Stimulated activated CD8-positive, alpha-beta memory T cell treated with anti-CD3 and anti-CD28 coated beads, Interleukin-7, amount 100 ng/mL, for 24 hours (primary cell): ENCODE measurements at regions not wholly inside any gene's neighbourhood (a gene's known extent, or its start where the extent isn't known, plus 50 kb on each side); places are given as distances from the start of the nearest gene placed in this dataset.
"Not testable (repeated sequence)": the region's sequence is repeated elsewhere in the genome, so short reads cannot be mapped to it uniquely, and the experiment has no call there.

Experiments
- DNase-seq: peaks from one replicate; pipeline ENCODE4 v3.0.0-alpha.2; 2020; ENCODE audit warnings: low read depth

DNA sequence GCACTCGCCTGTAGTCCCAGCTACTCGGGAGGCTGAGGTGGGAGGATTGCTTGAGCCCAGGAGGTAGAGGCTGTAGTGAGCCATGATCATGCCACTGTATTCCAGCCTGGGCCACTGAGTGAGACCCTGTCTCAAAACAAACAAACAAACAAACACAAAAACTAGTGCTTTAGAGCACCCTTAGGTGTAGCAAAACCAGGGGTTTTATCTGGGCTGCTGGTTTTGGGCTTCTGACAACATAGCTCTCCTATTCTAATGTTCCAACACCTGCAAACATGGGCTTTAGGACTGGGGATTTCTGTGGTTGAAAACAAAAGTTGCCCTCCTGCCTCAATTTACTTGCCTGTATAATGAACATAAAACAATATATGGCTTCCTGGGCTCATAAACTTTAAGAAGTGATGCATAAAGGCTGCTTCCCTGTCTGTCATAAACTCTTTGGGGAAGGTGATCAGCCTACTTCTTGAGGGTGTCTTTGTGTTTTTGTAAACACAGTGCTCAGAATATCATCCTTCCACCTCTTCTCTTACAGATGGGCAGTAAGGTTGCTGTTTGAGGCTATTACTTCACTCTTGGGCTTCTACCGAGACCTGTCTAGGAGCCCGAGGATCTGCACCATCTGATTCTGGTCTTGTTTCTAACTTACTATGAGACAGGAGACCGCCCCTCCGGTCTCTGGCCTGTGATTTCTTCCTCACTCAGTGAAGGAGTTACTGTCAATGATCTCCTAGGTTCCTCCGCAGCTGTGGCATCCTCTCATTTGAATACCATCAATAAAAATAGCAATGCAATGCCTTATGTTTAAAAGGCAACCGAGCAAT, 246.5 kb downstream of the MYCN start:
- no peak for DNase-seq

DNA sequence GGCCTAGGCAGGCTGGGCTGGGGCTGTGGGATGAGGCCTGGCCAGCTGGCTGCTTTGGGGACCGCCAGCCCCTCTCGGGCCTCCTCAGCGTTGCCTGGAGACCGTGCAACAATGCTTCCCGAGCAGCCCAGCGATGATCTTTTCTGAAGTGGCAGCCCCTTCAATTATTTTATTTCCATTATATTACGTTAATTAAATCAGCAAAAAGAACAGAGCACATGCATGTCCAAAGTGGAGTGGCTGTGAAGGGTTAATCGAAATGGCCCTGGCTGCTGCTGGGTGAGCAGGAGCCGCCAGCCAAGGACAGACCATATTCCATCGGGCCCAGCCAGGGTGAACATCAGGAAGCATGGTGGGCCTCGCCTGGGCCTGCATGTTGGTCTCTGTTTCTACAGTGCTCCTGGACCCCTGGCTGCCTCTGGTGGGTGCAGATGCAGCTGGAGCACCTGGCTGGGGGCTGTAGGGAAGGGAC, 245.5 kb downstream of the MYCN start:
- no peak for DNase-seq

DNA sequence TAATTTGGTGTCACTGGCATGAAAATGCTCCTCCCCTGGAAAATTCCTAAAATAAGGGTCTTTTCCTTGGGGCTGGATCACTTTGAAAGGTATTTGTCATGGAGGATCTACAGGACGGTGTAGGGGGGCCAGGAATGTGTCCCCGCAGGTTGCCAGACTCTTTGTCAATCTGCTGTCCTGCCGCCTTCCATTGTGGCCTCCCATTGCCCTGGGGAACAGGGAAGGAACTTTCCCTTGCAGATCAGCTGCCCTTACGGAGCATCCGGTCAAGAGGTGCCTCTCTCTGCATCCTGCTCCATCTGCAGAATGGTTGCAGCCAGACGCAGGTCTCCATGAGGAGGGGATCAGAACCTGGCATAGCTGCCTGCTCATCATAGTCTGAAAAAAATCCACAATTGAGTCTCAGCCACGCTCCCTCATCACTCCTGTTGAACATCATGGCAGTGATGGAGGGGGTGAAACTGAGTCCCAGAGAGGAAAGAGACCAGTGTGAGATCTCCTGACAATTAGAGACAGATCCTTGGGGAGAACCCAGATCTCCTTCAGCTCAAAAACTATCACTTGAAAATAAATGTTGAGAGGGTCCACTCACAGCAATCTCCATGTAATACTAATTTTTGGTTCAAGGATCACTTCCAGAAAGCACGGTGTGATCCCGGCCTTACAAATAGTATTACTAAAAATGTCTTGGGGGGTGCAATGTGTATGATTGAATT, 244.8 kb downstream of the MYCN start:
- DNase-seq, result no peak

DNA sequence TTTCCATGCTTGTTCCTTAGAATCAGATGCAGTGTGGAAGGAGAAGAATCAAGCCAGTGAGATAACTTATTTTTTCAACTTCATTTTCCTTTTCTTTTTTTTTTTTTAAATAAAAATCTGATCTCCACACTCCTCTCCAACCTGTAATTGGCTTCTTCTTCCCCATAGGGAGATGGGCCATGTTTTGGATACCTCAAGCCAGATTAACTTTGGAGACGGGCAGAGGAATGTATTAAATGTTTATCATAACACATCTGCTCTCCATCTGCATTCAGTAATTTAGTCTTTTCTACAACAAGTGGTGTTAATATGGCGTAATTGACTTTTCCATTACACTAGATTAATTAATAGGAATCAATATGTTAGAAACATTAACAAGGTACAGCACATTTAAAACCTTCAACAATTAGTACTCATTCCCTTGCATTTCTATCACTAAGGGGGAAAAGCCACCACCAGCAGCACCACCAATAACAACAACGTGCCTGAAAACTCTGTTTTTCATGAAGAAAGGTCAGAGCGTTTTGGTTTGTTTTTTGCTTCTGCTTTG, 244.1 kb downstream of the MYCN start:
- DNase-seq, result no peak

DNA sequence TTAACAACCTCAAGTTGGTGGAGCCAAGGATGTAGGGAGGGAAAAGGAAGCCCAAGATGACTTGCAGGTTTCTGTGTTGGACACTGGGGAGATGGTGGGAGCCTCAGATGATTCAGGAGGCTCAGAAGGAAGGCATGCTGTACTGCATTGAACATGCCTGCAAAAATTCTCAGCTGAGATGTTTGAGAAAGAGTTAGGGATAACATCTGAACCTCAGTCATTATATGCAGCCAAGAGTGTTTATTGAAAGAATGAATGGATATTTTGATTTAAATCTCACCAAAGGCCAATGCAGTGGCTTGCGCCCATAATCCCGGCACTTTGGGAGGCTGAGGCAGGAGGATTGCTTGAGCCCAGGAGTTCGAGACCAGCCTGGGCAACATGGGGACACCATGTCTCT, 243.0 kb downstream of the MYCN start:
- DNase-seq, result no peak

DNA sequence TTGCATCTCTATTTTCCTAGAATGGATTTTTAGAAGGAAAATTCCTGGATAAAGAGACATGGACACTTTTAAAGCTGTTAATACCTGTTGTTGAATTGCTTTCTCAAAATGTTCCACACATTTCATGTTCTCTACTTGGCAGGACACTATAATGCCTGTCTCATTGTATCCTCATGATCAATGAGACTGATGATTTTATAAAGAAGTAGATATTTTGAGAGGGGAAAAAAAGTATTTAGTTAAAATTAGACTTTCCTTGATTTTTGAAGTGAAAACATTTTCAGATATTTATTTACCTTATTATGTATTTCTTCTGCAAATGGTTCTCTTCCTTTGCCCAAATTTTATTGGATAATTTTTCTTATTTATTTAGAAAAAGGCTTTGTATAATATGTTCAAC, 242.5 kb downstream of the MYCN start:
- no peak for DNase-seq

DNA sequence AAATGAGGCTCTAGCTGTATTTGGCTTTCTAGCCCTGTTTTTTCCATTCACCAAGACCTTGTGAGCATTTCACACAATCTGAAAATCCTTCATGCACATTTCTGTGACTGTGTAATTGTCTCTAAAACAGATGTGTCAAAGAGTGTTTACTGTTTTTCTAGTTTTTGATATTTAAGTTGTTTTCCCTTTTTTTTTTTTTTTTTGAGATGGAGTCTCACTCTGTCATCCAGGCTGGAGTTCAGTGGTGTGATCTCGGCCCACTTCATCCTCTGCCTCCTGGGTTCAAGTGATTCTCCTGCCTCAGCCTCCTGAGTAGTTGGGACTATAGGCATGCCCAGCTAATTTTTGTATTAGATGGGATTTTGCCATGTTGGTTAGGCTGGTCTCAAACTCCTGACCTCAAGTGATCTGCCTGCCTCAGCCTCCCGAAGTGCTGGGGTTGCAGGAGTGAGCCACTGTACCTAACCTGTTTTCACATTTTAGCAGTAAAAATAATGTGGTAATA, 242.0 kb downstream of the MYCN start:
- not testable (repeated sequence) for DNase-seq

DNA sequence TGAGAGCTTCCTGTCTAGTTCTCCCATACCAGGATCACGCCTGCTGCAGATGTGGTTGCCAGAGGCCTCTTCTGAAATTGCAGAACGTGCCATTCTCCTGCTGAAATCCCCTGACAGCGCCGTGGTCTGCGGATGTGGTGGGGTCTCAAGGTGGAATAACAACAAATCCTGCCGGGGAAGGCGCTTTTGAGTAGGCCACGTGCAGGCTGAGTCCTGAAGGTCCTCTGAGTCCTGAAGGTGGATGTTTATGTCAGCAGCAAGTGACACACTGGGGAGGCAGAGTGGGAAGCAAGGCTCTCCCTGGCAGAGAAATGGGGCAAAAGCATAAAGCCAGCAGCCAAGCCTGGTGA, 241.4 kb downstream of the MYCN start:
- DNase-seq, result no peak

DNA sequence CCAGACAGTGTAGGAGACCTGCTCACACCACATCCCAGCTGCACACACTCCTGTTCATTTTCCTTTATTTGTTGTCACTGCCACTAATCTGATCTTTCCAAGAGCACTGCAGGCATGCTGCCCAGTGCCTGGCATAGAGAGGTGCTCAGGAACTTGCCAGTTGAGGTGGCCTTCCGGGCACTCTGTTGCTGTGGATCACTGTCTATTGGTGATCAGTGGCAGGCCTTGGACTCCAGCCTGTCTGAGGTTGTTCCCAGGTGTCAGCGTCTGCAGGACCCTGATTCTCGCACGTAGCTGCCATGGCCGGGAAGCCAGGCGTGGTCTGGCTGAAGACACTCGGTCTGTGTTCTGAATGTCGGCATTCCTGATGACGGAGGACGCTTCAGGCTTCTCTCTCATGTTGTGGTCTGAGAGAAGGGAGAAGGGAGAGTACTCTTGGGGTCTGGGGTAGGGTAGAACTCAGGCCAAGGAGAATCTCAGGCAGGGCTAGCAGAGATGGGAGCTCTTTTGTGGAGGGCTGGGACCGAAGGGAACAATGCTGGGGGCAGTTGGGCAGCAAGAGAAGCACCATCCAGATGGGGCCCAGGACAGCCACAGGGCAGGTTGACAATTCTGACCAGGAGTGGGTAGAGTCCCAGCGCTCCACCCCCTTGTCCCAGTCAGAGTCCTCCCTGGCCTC, 240.9 kb downstream of the MYCN start:
- no peak for DNase-seq

DNA sequence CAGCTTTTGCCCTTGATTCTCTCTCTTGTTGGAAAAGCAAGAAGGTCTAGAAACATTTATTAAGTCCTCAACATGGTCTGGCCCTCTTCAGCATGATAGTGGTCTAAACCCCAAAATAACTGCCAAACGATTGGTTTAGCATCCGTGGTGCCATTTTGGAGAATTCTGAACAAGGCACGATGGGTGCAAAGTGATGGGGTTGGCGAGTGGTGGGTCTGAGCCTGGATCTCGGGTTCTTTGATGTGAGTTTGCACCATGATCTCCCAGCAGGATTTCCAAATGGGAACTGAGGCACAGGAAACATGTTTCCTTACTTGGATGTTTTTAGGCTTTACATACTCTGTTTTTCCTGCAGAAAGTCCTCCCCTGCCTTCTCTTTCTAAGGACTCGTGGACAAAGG, 240.3 kb downstream of the MYCN start:
- no peak for DNase-seq

DNA sequence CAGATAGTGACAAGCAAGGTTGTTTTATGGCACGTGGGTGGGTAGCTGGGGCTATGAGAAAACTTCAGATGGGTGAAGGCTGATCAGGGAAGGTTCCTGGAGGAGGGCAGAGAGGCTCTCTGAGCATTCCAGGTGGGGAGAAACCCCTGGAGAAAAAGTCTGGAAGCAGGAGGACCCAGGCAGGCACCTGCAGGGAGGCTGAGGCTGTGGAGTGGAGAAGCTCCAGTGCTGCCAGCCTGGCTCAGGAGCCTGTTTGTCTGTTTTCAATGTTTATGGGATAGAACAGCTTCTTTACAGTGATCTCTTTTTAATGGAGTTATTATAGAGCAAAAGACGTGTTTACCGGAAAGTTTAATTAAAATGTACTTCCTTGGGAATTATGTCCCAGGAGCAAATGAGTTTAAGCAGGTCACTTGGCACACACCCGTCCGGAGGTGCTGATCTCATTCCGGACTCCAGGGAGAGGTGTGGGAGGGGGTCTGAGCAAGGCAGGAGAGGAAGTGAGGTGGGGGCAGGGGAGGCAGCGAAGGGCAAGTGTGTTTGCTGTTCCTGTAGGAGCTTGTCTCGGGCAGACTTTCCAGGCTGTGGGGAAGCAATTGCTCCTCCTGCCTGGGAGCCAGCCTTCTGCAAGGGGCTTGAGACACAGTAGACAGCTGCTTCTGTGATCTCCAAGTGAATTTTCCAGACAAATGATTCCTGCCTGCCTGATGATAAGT, 239.5 kb downstream of the MYCN start:
- DNase-seq, result no peak

DNA sequence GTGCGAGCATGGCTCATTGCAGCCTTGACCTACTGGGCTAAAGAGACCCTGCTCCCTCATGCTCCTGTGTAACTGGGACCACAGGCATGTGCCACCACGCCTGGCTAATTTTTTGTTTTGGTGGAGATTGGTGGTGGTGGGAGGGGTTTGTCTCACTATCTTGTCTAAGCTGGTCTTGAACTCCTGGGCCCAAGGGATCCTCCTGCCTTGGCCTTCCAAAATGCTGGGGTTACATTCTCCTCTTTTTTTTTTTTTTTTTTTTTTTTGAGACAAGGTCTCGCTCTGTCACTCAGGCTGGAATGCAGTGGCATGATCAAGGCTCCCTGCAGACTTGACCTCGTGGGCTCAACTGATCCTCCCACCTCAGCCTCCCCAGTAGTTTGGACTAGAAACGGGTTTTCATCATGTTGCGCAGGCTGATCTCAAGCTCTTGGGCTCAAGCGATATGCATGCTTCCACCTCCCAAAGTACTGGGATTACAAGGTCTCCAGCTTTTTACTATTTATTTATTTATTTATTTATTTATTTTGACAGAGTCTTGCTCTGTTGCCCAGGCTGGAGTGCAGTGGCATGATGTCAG, 238.3 kb downstream of the MYCN start:
- DNase-seq, result no peak

DNA sequence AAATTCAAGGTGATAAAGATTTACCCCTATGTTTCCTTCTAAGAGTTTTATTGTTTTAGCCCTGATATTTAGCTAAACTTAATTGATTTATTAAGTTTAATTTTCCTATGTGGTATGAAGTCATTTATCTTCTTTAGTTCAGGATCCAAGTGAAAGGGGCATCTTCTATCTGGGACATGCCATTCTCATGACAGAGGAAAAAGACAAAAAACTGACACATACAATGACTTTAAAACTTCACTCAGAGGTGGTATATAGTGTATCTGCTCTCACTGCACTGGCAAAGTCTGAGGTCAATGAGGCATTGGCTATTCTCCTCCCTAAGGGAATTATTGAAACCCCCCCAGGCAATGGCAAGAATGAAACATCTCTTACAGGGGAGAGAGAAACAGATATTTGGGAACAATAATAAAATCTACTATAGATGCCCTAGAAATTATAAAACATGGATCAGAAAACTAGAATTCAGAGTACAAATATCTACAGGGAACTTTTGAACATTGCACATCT, 237.4 kb downstream of the MYCN start:
- DNase-seq, result no peak

DNA sequence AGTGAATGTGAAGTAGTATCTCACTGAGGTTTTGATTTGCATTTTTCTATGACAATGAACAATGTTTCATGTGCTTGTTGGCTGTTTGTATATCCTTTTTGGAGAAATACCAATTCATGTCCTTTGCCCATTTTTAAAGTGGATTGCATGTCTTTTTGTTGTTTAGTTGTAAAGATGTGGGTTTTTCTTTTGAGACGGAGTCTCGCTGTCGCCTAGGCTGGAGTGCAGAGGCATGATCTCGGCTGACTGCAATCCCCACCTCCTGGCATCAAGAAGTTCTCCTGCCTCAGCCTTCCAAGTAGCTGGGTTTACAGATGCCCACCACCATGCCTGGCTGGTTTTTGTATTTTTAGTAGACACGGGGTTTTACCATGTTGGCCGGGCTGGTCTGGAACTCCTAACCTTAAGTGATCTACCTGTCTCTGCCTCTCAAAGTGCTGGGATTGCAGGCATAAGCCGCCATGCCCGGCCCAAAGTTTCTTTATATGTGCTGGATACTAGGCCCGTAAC, 236.7 kb downstream of the MYCN start:
- no peak for DNase-seq

DNA sequence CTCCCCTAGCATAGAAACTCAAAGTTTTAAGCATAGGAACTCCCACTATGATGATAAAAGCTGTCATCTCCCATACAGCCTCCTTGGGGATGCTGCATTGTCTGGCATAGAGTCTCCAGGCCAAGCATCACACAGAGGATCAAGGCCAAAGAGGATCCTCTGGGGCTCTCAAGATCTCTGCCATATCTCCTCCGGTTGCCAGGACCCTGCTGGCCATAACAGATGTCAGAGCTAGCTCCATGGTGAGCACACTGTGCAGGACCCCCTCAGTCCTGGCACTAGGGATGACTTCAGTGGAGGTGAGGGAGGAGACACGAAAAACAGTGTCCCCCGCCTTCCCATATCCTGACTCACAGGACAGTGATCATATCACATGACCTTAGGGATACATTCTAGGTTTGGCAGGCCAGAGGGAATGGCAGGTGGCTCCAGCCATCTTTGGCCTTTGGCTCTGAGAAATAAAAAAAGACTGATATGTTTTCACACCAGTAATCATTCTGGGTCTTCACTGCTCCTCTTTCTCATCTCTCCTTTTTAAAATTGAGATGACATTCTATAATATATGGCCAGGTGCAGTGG, 235.0 kb downstream of the MYCN start:
- no peak for DNase-seq

DNA sequence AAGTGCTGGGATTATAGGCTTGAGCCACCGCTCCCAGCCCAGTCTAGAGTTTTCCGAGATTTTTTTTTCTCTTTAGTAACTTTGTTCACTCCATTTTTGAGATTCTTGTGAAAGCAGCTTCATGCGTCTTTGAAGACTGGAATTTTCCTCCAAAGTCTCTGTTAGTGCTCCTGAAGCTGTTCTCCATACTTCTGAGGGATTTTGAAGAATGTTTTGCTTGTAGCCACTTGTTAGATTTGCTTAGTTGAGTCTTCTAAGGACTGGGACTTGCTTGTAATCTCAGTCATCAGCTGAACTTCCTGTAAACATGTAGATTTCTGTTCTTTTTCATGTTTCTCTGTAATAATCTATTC, 234.3 kb downstream of the MYCN start:
- no peak for DNase-seq

DNA sequence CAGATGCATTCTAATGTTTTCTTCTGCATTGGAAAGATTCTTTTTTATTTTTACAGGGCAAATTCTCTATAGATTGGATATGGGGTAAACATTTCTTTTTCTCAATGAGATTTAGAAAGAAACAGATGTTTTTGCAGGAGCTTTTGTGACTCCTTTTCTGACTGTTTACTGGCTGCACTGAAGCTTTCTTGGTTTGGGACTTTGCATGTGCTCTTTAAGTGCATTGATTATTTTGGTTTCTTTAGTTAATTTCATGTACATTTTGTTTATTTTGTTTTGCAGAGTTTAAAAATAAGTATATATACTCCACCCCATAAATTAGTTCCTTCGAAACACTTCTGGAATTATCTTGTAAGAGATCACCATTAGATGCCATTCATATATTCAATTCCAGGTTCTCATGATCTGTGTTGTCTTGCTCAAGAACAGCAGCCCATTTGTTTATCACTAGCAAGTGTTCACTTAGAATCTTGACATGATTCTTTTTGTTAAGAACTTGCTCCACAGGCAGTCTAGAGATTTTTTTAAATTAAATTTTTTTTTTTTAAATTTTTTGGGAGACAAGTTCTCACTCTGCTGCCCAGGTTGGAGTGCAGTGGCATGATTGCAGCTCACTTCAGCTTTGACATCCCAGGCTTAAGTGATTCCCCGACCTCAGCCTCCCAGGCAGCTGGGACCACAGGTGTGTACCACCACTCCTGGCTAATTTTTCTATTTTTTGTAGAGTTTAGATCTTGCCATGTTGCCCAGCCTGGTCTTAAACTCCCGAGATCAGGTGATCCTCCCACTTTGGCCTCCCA, 233.7 kb downstream of the MYCN start:
- DNase-seq, result no peak

DNA sequence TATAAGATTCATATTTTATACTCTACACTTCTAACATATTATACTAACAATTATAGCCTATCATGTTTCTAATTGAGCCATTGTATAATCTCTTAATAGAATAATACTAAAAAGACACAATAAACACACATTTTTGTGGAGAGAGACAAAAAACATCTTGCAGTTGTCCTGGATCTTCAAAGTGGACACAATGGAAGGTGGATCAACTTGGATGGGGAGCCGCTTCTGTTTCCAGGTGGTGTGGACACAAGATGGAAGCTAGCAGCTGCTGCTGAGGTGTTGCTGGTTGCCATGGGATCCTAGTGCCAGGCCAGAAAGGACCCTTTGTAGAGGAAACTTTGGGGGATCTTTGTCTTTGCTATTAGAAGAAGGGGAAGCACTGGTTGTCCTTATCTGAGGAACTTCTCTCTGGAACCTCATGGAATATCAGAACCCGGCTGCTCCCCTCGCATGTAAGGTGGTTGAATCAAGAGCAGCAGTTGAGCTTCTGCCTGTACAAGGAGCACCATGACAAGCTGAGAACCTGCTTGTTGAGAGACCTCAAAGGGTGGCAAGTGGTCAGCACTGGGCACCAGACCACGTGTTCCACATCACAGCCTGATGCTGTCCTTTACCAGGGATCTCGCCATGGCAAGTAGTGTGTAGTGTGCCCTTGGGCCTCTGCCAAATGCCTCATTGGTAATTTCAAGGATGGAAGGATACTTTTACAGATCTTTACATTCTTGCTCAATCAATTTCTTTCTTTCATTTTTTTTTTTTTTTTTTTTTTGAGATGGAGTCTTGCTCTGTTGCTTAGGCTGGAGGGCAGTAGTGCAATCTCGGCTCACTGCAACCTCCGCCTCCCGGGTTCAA, 232.2 kb downstream of the MYCN start:
- DNase-seq, result no peak

DNA sequence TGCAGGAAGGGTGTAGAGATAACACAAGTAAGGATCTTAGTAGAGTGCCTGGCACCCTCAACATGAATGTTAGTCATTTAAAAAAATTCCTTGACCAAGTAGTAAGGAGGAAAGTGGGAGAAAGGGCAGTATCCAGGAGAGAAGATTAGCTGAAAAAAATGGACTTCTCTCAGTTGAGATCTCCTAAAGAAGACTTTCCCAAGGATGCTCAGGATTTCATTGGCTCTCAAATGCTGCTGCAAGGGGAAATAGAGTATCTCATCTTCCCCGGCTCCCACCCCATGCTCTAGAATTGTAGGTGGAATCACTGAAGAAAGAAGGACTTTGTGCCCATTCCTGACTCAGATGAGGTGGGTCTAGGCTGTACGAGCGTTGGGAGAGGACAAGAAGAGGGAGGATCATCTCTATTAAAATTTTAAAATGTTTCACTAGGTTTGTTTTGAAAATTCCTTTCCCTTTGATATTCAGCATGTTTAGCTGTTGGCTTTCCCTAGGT, 231.1 kb downstream of the MYCN start:
- no peak for DNase-seq
